Natural killer cell (primary cell): ENCODE measurements at regions not wholly inside any gene's neighbourhood (a gene's known extent, or its start where the extent isn't known, plus 50 kb on each side); places are given as distances from the start of the nearest gene placed in this dataset.

ENCODE experiments used
- ATAC-seq, 3 donors: fragments of 150-1000 bp in 2 of 3; fragments of 200-7000 bp in 1 of 3; cut with Tn5 transposase; 1 replicate in 1 of 3; 2 replicates in 2 of 3; pipeline ENCODE4 v1.10.0; 2021; ENCODE audit warnings: mild to moderate bottlenecking in 2 of 3, moderate library complexity in 2 of 3
- DNase-seq, 2 donors: peaks; one replicate each; pipeline versions ENCODE4 v3.0.0 to v3.0.0-alpha.2; 2013 to 2021; ENCODE audit warnings: mixed read lengths in 1 of 2
- H3K27ac ChIP-seq: one replicate; pipeline ENCODE4 v1.5.1; 2013; ENCODE audit warnings: mild to moderate bottlenecking, low read length
- H3K27me3 ChIP-seq: one replicate; pipeline ENCODE4 v1.6.1; 2013; ENCODE audit warnings: low read length; ENCODE audit not compliant: control insufficient read depth, insufficient read depth
- H3K36me3 ChIP-seq: one replicate; pipeline ENCODE4 v1.6.1; 2013; ENCODE audit warnings: low read length; ENCODE audit not compliant: control insufficient read depth, insufficient read depth
- H3K4me1 ChIP-seq: one replicate; pipeline ENCODE4 v1.6.1; 2013; ENCODE audit warnings: low read length; ENCODE audit not compliant: control insufficient read depth, insufficient read depth
- H3K4me3 ChIP-seq: one replicate; pipeline ENCODE4 v1.5.1; 2013; ENCODE audit warnings: low read length
- H3K9me3 ChIP-seq: one replicate; pipeline ENCODE4 v1.6.1; 2013; ENCODE audit warnings: low read length; ENCODE audit not compliant: control insufficient read depth, insufficient read depth
- H3K27ac Mint-ChIP-seq, 2 donors: one replicate each; pipeline ENCODE4 v1.8.0; 2022; ENCODE audit warnings: mild to moderate bottlenecking in 2 of 2, mixed read lengths in 2 of 2, moderate library complexity in 1 of 2
- H3K27me3 Mint-ChIP-seq, 2 donors: one replicate each; pipeline ENCODE4 v1.8.0; 2022; ENCODE audit warnings: low read depth in 2 of 2, mixed read lengths in 2 of 2
- H3K36me3 Mint-ChIP-seq: one replicate; pipeline ENCODE4 v1.8.0; 2022; ENCODE audit warnings: mixed read lengths
- H3K4me1 Mint-ChIP-seq, 2 donors: one replicate each; pipeline ENCODE4 v1.8.0; 2022; ENCODE audit warnings: mixed read lengths in 2 of 2
- H3K4me3 Mint-ChIP-seq: one replicate; pipeline ENCODE4 v1.8.0; 2022; ENCODE audit warnings: mild to moderate bottlenecking, moderate library complexity, mixed read lengths
- H3K9me3 Mint-ChIP-seq, 2 donors: one replicate each; pipeline ENCODE4 v1.8.0; 2022; ENCODE audit warnings: mixed read lengths in 2 of 2
- CTCF ChIP-seq: fragments of 200-600 bp; IDR thresholded peaks from one replicate; pipeline ENCODE4 v1.8.0; 2022; ENCODE audit warnings: antibody characterized with exemption
- WGBS: methylation state at CpG from one replicate; pipeline ENCODE4 v1.1.7; 2013; ENCODE audit warnings: missing lambda C conversion rate; ENCODE audit not compliant: insufficient coverage; 5-methylcytosine and 5-hydroxymethylcytosine counted together
- intact Hi-C: fragments of 100-400 bp; cut with micrococcal nuclease; formaldehyde crosslinking; loops from one replicate; pipeline ENCODE4 v1.14.2; 2022

- no peak overlapping the region for H3K4me3 Mint-ChIP-seq
- no peak for TF ChIP-seq CTCF
- no peak overlapping the region for H3K27ac ChIP-seq
- DNase-seq (no peak), ATAC-seq (no peak)
- peaks cover 4% of the 10 kb centered on the region in 2 donors for H3K9me3 Mint-ChIP-seq
- no peaks in the 10 kb centered on the region for H3K27me3 ChIP-seq
- no peak overlapping the region for H3K4me3 ChIP-seq
- H3K36me3 ChIP-seq: no peaks in the 10 kb centered on the region
- no peak overlapping the region for H3K27ac Mint-ChIP-seq
- H3K9me3 ChIP-seq: no peaks in the 10 kb centered on the region
- peaks cover 0 to 9% of the 10 kb centered on the region in 2 donors for H3K27me3 Mint-ChIP-seq
- 90% methylated on average over 2 of the region's 2 CpGs for WGBS
- intact Hi-C loops: no loop called here
- H3K4me1 Mint-ChIP-seq: no peaks in the 10 kb centered on the region
- H3K4me1 ChIP-seq: no peaks in the 10 kb centered on the region
- no peaks in the 10 kb centered on the region for H3K36me3 Mint-ChIP-seq
These were observed 132.5 kb downstream of the FAM161A start for GRCh38 chr2:61721382-61721781.

- H3K4me1 Mint-ChIP-seq: no peaks in the 10 kb centered on the region
- peaks cover under 1 to 1% of the 10 kb centered on the region in 2 donors for H3K9me3 Mint-ChIP-seq
- DNase-seq (no peak), ATAC-seq (no peak)
- no peaks in the 10 kb centered on the region for H3K36me3 Mint-ChIP-seq
- H3K27me3 ChIP-seq: no peaks in the 10 kb centered on the region
- intact Hi-C loops: no loop called here
- no peak overlapping the region for H3K4me3 ChIP-seq
- peaks cover 0 to 6% of the 10 kb centered on the region in 2 donors for H3K27me3 Mint-ChIP-seq
- H3K4me1 ChIP-seq: no peaks in the 10 kb centered on the region
- no peak overlapping the region for H3K4me3 Mint-ChIP-seq
- H3K27ac ChIP-seq: no peak overlapping the region
- TF ChIP-seq CTCF: no peak
- 67% methylated on average over 1 of the region's 3 CpGs for WGBS
- H3K36me3 ChIP-seq: no peaks in the 10 kb centered on the region
- H3K27ac Mint-ChIP-seq: no peak overlapping the region
- H3K9me3 ChIP-seq: no peaks in the 10 kb centered on the region
These were observed 132.9 kb downstream of the FAM161A start for GRCh38 chr2:61720911-61721310.

DNA sequence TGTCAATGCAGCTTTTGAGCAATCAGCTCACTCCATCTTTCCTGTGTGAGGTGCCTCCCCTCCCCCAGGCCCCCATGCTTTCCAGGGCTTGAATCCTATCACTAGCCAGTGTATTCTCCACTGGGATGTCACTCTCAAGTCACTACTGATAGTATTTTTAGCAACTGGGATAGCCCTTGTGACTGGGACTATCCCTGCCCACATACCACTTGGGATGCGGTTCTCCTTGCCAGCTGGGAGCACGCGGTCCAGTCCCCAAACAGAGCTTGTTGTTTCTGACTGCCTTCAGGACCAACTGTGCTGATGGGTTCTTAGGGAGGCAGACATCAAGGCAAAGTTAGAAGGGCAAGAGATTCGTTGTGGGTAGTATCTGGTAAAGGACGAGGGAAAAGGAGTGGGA is 134.9 kb downstream of the FAM161A start:
- no peak overlapping the region for H3K4me3 ChIP-seq
- Mint-ChIP-seq H3K27ac (no peak overlapping the region), H3K4me1 (no peaks in the 10 kb centered on the region), H3K27me3 (peaks cover 0 to 5% of the 10 kb centered on the region in 2 donors), H3K4me3 (no peak overlapping the region), H3K9me3 (no peaks in the 10 kb centered on the region), H3K36me3 (no peaks in the 10 kb centered on the region)
- H3K27ac ChIP-seq: no peak overlapping the region
- no peaks in the 10 kb centered on the region for H3K9me3 ChIP-seq
- no peaks in the 10 kb centered on the region for H3K36me3 ChIP-seq
- H3K27me3 ChIP-seq: no peaks in the 10 kb centered on the region
- intact Hi-C loops: no loop called here
- DNase-seq: no peak
- ATAC-seq: no peak
- WGBS: 94% methylated on average over 5 of the region's 5 CpGs
- TF ChIP-seq CTCF: no peak
- H3K4me1 ChIP-seq: no peaks in the 10 kb centered on the region

GRCh38 chr2:61715506-61715905 is 138.4 kb downstream of the FAM161A start:
- H3K4me1 ChIP-seq: no peaks in the 10 kb centered on the region
- Mint-ChIP-seq H3K27ac (no peak overlapping the region), H3K27me3 (peaks cover 0 to 5% of the 10 kb centered on the region in 2 donors), H3K9me3 (no peaks in the 10 kb centered on the region), H3K4me1 (no peaks in the 10 kb centered on the region), H3K36me3 (no peaks in the 10 kb centered on the region), H3K4me3 (no peak overlapping the region)
- WGBS: 86% methylated on average over 2 of the region's 2 CpGs
- intact Hi-C loops: no loop called here
- H3K36me3 ChIP-seq: no peaks in the 10 kb centered on the region
- no peak for DNase-seq
- no peak overlapping the region for H3K27ac ChIP-seq
- H3K4me3 ChIP-seq: no peak overlapping the region
- TF ChIP-seq CTCF: no peak
- H3K27me3 ChIP-seq: no peaks in the 10 kb centered on the region
- no peak for ATAC-seq
- H3K9me3 ChIP-seq: no peaks in the 10 kb centered on the region
